CD4-positive, alpha-beta T cell treated with Interleukin-6 at 100 ng/mL for 8 hours (primary cell): ENCODE measurements at regions not wholly inside any gene's neighbourhood (a gene's known extent, or its start where the extent isn't known, plus 50 kb on each side); places are given as distances from the start of the nearest gene placed in this dataset.
A peak's percentile ranks its signal among the peaks of the same experiment; 100 is the strongest.
"Not testable (repeated sequence)": the region's sequence is repeated elsewhere in the genome, so short reads cannot be mapped to it uniquely, and the experiment has no call there.

Experiments used
- DNase-seq: peaks from one replicate; pipeline ENCODE4 v3.0.0-alpha.2; 2020; ENCODE audit warnings: mixed read lengths, low spot score

GRCh38 chr7:32762925-32763293 is 128.7 kb downstream of the KBTBD2 start:
- no peak for DNase-seq

GRCh38 chr7:32762206-32762924 is 129.2 kb downstream of the KBTBD2 start:
- DNase-seq = not testable (repeated sequence)

GRCh38 chr7:32761451-32762205 is 129.9 kb downstream of the KBTBD2 start:
- no peak for DNase-seq

GRCh38 chr7:32760755-32761154 is 130.8 kb downstream of the KBTBD2 start:
- not testable (repeated sequence) for DNase-seq

- not testable (repeated sequence) for DNase-seq
Observed at GRCh38 chr7:32759859-32760258, 131.7 kb downstream of the KBTBD2 start.

GRCh38 chr7:32753872-32754271 is 137.7 kb downstream of the KBTBD2 start:
- DNase-seq = not testable (repeated sequence)

GRCh38 chr7:32748337-32748736 is 143.2 kb downstream of the KBTBD2 start:
- DNase-seq = not testable (repeated sequence)

- DNase-seq = not testable (repeated sequence)
Observed at GRCh38 chr7:32747443-32748148, 144.0 kb downstream of the KBTBD2 start.

- not testable (repeated sequence) for DNase-seq
Observed at GRCh38 chr7:32741853-32742476, 149.6 kb downstream of the KBTBD2 start.

GRCh38 chr7:32739749-32740148 is 151.8 kb downstream of the KBTBD2 start:
- not testable (repeated sequence) for DNase-seq

- DNase-seq = not testable (repeated sequence)
Observed at GRCh38 chr7:32738390-32738789, 153.2 kb downstream of the KBTBD2 start.

- DNase-seq = not testable (repeated sequence)
Observed at GRCh38 chr7:32732767-32733166, 158.8 kb downstream of the KBTBD2 start.

- not testable (repeated sequence) for DNase-seq
Observed at GRCh38 chr7:32729335-32729675, 162.3 kb downstream of the KBTBD2 start.

- DNase-seq = peak; percentile 20
Observed at GRCh38 chr7:32728412-32729334, 162.9 kb downstream of the KBTBD2 start.

GRCh38 chr7:32727483-32728411 is 163.8 kb downstream of the KBTBD2 start:
- DNase-seq = peak; percentile 34

GRCh38 chr7:32722837-32723236 is 168.7 kb downstream of the KBTBD2 start:
- not testable (repeated sequence) for DNase-seq

- DNase-seq = no peak
Observed at GRCh38 chr7:32694182-32694581, 197.4 kb downstream of the KBTBD2 start.

- DNase-seq = not testable (repeated sequence)
Observed at GRCh38 chr7:32691965-32692815, 196.9 kb downstream of the AVL9 start.

- DNase-seq = not testable (repeated sequence)
Observed at GRCh38 chr7:32688092-32688491, 192.8 kb downstream of the AVL9 start.
